ENCODE measurements at regions not wholly inside any gene's neighbourhood (a gene's known extent, or its start where the extent isn't known, plus 50 kb on each side); places are given as distances from the start of the nearest gene placed in this dataset.

GRCh38 chr18:34567857-34568256 lies 142.2 kb upstream of the DTNA start:
- TF ChIP-seq CTCF (IDR thresholded peaks at IDR 0.05) (no peak), POLR2A (IDR thresholded peaks at IDR 0.05; ENCODE audit: low read depth) (no peak)

Measured in esophagus muscularis mucosa (tissue), 3 donors.